Heart right ventricle (tissue), 16 donors: ENCODE measurements at regions not wholly inside any gene's neighbourhood (a gene's known extent, or its start where the extent isn't known, plus 50 kb on each side); places are given as distances from the start of the nearest gene placed in this dataset.

Experiments
- ATAC-seq, 8 donors: fragments of 200-7000 bp; cut with Tn5 transposase; one replicate each; pipeline ENCODE4 v1.9.1; 2020; ENCODE audit warnings: mild to moderate bottlenecking in 8 of 8, moderate library complexity in 8 of 8, moderate number of reproducible peaks in 1 of 8
- DNase-seq, 2 donors: peaks; one replicate each; pipeline ENCODE4 v3.0.0-alpha.2; 2020
- H3K27ac ChIP-seq, 10 donors: fragments of 200-600 bp; sonication (generic) in 2 of 10; one replicate each; pipeline versions ENCODE4 v1.5.0 to v1.8.0; 2020 to 2022; ENCODE audit warnings: mild to moderate bottlenecking in 3 of 10
- H3K27me3 ChIP-seq, 7 donors: fragments of 200-600 bp; one replicate each; pipeline ENCODE4 v1.8.0; 2021 to 2022; ENCODE audit warnings: mild to moderate bottlenecking in 2 of 7
- H3K36me3 ChIP-seq, 9 donors: fragments of 200-600 bp; sonication (generic) in 1 of 9; one replicate each; pipeline versions ENCODE4 v1.5.0 to v1.8.0; 2020 to 2022; ENCODE audit warnings: mild to moderate bottlenecking in 2 of 9
- H3K4me1 ChIP-seq, 9 donors: fragments of 200-600 bp; sonication (generic) in 1 of 9; one replicate each; pipeline versions ENCODE4 v1.5.0 to v1.8.0; 2020 to 2022; ENCODE audit warnings: mild to moderate bottlenecking in 4 of 9
- H3K4me3 ChIP-seq, 10 donors: fragments of 200-600 bp; sonication (generic) in 2 of 10; one replicate each; pipeline versions ENCODE4 v1.5.0 to v1.8.0; 2020 to 2022; ENCODE audit warnings: mild to moderate bottlenecking in 7 of 10, moderate library complexity in 2 of 10
- H3K9me3 ChIP-seq, 11 donors: fragments of 200-600 bp in 10 of 11; sonication (generic) in 2 of 11; one replicate each; pipeline versions ENCODE4 v1.5.0 to v1.8.0; 2013 to 2022; ENCODE audit warnings: mild to moderate bottlenecking in 2 of 11, control low read depth in 1 of 11, moderate library complexity in 1 of 11
- WGBS, 2 donors: extraction: QIAGEN DNeasy Blood & Tissue Kit; methylation state at CpG; one replicate each; pipeline ENCODE4 v1.1.7; 2013; ENCODE audit warnings: inconsistent platforms in 1 of 2; 5-methylcytosine and 5-hydroxymethylcytosine counted together
- intact Hi-C, 10 donors: fragments of 100-400 bp; cut with DNase I; formaldehyde crosslinking; loops; one replicate each; pipeline versions ENCODE4 v1.11.1 to v1.14.2; 2022
- TF ChIP-seq, protein P1 (sequence below), 9 donors: fragments of 200-600 bp; sonication (generic) in 2 of 9; IDR thresholded peaks; one replicate each; pipeline versions ENCODE4 v1.5.0 to v1.8.0; 2021 to 2022; ENCODE audit warnings: antibody characterized with exemption in 9 of 9, mild to moderate bottlenecking in 5 of 9, moderate library complexity in 1 of 9
- donor health status: Arrhythmogenic right ventricular cardiomyopathy.
- donor health status: ischemic (EF 13 %, LVEDD 7.1; RV severe dilation, severe dysfunction).
- donor health status: healthy with polysubstance abuse.
- donor health status: DM: no; HTN: yes; CAD: no.
- donor health status: DM: no; HTN: no; CAD: no.
- donor health status: ischemic (EF 25% LVEDD 6.9; RV normal size, moderate dysfunction).
- donor health status: ischemic (EF 25% LVEDD 5.7; RV mildly dilated, moderate dysfunction).
- donor health status: healthy.
- donor health status: DM: yes; HTN: yes; CAD: no.
- donor health status: Ischemic cardiomyopathy.
- donor health status: ischemic (EF 35%, LVEDD 5.7; RV mildly dilated, moderate dysfunction).
- donor health status: nonischemic (EF 11% LVEDD 7.7; RV severe dilation, severe dysfunction).
- donor health status: DM: yes; HTN: yes; CAD: no.
- donor health status: PGD.
- donor health status: ischemic (EF 29% LVEDD 5.4; RV normal size, mild dysfunction).
- donor health status: nonischemic (EF 23%, LVEDD 6.1; RV moderate dilation, normal function).

DNA sequence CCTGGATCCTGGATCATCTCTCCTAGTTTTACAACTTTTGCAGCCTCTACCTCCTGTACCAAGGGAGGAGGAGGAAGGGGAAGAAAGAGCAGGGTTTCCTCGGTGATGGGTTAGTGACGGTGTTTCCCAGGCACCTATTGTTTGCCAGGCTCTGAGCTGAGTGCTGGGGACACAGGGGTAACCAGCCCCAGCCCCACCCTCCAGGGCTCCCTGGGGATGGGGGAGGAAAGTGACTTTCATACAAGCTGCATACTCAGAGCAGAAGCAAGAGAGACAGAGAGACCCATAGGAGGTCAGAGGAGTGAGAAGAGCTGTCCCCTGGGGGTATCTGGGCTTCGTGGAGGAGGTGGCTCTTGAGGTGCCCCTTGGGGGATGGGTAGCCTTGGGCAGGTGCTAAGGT is 89.4 kb upstream of the THY1 start:
- ATAC-seq (peak in 1 of 8 donors; percentile 12), DNase-seq (no peak)
- Histone ChIP-seq H3K27ac (no peak overlapping the region), H3K27me3 (peaks cover 0 to 35% (median 19%) of the 10 kb centered on the region in 7 donors), H3K36me3 (no peaks in the 10 kb centered on the region), H3K4me1 (peaks cover 0 to 13% (median 0%) of the 10 kb centered on the region in 9 donors), H3K9me3 (no peaks in the 10 kb centered on the region), H3K4me3 (no peak overlapping the region)
- TF ChIP-seq, protein P1, sequence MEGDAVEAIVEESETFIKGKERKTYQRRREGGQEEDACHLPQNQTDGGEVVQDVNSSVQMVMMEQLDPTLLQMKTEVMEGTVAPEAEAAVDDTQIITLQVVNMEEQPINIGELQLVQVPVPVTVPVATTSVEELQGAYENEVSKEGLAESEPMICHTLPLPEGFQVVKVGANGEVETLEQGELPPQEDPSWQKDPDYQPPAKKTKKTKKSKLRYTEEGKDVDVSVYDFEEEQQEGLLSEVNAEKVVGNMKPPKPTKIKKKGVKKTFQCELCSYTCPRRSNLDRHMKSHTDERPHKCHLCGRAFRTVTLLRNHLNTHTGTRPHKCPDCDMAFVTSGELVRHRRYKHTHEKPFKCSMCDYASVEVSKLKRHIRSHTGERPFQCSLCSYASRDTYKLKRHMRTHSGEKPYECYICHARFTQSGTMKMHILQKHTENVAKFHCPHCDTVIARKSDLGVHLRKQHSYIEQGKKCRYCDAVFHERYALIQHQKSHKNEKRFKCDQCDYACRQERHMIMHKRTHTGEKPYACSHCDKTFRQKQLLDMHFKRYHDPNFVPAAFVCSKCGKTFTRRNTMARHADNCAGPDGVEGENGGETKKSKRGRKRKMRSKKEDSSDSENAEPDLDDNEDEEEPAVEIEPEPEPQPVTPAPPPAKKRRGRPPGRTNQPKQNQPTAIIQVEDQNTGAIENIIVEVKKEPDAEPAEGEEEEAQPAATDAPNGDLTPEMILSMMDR (IDR thresholded peaks at IDR 0.05) = no peak
- intact Hi-C loops = loop anchor here in 1 of 10 donors (10.0 kb wide), 1 partner anchor 112 kb away; no protein-coding TSS in a partner anchor
- WGBS, 2 donors = 19 to 29% methylated on average over 3 of the region's 3 CpGs

DNA sequence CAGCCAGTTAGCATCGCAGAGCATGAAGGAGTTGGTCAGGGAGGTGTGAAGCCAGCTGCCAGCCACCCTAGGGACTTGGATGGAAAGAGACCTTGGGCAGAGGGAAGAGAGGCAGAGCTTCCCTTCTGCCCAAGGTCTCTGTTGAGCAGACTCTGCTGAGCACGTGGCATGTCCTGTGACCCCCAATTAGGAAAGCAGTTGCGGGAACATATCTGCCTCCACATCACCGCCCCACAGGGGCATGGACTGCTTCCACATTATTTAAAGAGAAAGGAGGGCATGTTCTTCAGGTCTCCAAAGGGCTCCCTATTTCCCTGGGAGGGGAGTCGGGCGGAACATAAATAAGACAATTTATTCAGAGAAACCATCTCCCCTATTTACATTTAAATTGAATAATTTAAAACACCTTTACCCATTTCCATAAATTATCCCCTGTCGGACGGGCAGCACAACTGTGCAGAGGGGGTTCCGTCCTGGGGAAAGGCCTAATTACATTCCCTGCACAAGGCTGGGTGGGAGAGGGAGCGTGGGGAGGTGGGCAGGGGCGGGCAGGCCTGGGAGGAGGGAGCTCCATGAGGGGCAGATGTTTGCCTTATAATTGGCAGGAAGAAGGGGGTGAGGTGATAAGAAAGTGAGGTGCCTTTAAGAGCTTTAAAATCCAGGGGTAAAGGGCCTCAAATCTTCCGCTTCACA is 88.8 kb upstream of the THY1 start:
- peaks cover 0 to 13% (median 0%) of the 10 kb centered on the region in 9 donors for H3K4me1 ChIP-seq
- no peak for DNase-seq
- no peak overlapping the region for H3K27ac ChIP-seq
- TF ChIP-seq, protein P1 (IDR thresholded peaks at IDR 0.05) = no peak
- WGBS, 2 donors = 74 to 78% methylated on average over 12 of the region's 12 CpGs
- H3K27me3 ChIP-seq = peaks cover 0 to 35% (median 18%) of the 10 kb centered on the region in 7 donors
- H3K9me3 ChIP-seq = no peaks in the 10 kb centered on the region
- no peak overlapping the region for H3K4me3 ChIP-seq
- no peaks in the 10 kb centered on the region for H3K36me3 ChIP-seq
- ATAC-seq = no peak
- intact Hi-C loops = loop anchor here in 1 of 10 donors (10.0 kb wide), 1 partner anchor 113 kb away; no protein-coding TSS in a partner anchor

DNA sequence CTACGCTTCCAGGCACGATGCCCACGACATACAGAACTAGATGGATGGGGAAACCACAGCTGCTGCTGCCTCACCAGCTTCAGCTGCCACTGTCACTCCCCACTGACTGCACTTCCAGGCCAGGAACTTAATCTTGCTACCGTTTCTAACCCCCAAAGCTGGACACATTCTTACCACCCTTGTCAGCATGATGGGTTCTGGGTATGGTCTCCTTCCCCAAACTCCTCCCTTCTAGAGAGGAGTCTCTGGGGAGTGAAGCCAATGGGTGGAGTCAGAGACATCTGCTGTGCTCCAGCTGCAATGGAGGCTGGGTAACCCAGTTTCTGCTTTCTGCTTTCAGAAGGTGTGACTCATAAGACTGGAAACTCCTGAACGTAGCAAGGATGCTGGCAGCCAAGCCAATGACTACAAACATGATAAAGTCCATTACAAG is 87.0 kb upstream of the THY1 start:
- Histone ChIP-seq H3K9me3 (no peaks in the 10 kb centered on the region), H3K36me3 (no peaks in the 10 kb centered on the region), H3K27me3 (peaks cover 0 to 33% (median 11%) of the 10 kb centered on the region in 7 donors), H3K27ac (peak overlapping the region in 1 of 10 donors; percentile 76), H3K4me3 (no peak overlapping the region), H3K4me1 (peaks cover 0 to 13% (median 0%) of the 10 kb centered on the region in 9 donors)
- DNase-seq (no peak), ATAC-seq (peak; percentile 27 to 87 (median 60))
- intact Hi-C loops = loop anchor here in 1 of 10 donors (10.0 kb wide), 1 partner anchor 115 kb away; no protein-coding TSS in a partner anchor
- TF ChIP-seq, protein P1 (IDR thresholded peaks at IDR 0.05) = no peak
- WGBS, 2 donors = 64 to 67% methylated on average over 5 of the region's 5 CpGs

DNA sequence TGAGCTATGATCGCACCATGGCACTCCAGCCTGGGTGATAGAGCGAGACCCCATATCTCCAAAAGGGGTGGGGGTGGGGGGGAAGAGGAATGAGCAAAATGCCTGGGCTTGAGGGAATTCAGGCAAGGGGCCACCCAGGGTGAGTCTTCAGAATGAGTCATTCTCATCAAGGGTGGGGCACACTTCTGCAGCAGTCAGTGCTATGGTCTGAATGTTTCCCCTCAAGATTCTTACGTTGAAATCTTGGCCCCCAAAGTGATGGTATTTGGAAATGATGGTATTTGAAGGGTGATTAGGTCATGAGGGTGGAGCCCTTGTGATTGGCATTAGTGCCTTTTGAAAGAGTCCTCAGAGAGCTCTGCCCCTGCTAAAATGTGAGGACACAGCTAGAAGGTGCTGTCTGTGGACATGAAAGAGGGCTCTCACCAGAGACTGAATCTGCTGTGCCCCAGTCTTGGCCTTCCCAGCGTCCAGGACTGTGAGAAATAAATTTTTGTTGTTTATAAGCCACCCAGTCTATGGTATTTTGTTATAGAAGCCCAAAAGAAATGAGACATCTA is 86.4 kb upstream of the THY1 start:
- H3K4me1 ChIP-seq = peaks cover 0 to 13% (median 0%) of the 10 kb centered on the region in 9 donors
- TF ChIP-seq, protein P1 (IDR thresholded peaks at IDR 0.05) = no peak
- no peaks in the 10 kb centered on the region for H3K36me3 ChIP-seq
- peaks cover 0 to 29% (median 7%) of the 10 kb centered on the region in 7 donors for H3K27me3 ChIP-seq
- no peaks in the 10 kb centered on the region for H3K9me3 ChIP-seq
- intact Hi-C loops = no loop called here
- DNase-seq (no peak), ATAC-seq (peak in 2 of 8 donors; percentile 27 to 41)
- H3K4me3 ChIP-seq = no peak overlapping the region
- H3K27ac ChIP-seq = peak overlapping the region in 1 of 10 donors; percentile 63
- WGBS, 2 donors = 71 to 75% methylated on average over 4 of the region's 4 CpGs
